Liver (tissue), 8 donors: ENCODE measurements at regions not wholly inside any gene's neighbourhood (a gene's known extent, or its start where the extent isn't known, plus 50 kb on each side); places are given as distances from the start of the nearest gene placed in this dataset.

ENCODE experiments used
- DNase-seq: peaks from one replicate; pipeline ENCODE4 v3.0.0-alpha.2; 2017; ENCODE audit warnings: low spot score
- H3K27ac ChIP-seq, 2 donors: one replicate each; pipeline ENCODE4 v1.7.0; 2013; ENCODE audit warnings: inconsistent platforms in 2 of 2, low read length in 2 of 2, control low read depth in 1 of 2, low read depth in 1 of 2, mild to moderate bottlenecking in 1 of 2
- H3K27me3 ChIP-seq, 4 donors: one replicate each; pipeline versions ENCODE4 v1.6.1 to v1.7.0; 2013; ENCODE audit warnings: low read length in 3 of 4, inconsistent platforms in 1 of 4, mild to moderate bottlenecking in 1 of 4, moderate library complexity in 1 of 4; ENCODE audit not compliant: control insufficient read depth in 4 of 4, insufficient read depth in 4 of 4
- H3K36me3 ChIP-seq, 4 donors: one replicate each; pipeline versions ENCODE4 v1.6.1 to v1.7.0; 2013; ENCODE audit warnings: low read length in 3 of 4, mild to moderate bottlenecking in 3 of 4, low read depth in 1 of 4, moderate library complexity in 1 of 4; ENCODE audit not compliant: control insufficient read depth in 4 of 4, insufficient read depth in 3 of 4
- H3K4me1 ChIP-seq, 4 donors: one replicate each; pipeline versions ENCODE4 v1.6.1 to v1.7.0; 2013; ENCODE audit warnings: low read length in 3 of 4, mild to moderate bottlenecking in 3 of 4, moderate library complexity in 1 of 4; ENCODE audit not compliant: control insufficient read depth in 4 of 4, insufficient read depth in 4 of 4
- H3K4me3 ChIP-seq, 3 donors: one replicate each; pipeline versions ENCODE4 v1.6.1 to v1.7.0; 2013; ENCODE audit warnings: low read length in 3 of 3, control low read depth in 1 of 3, low read depth in 1 of 3, mild to moderate bottlenecking in 1 of 3
- H3K9ac ChIP-seq, 2 donors: one replicate each; pipeline ENCODE4 v1.7.0; 2013; ENCODE audit warnings: low read length in 2 of 2, mild to moderate bottlenecking in 2 of 2, moderate library complexity in 2 of 2, control low read depth in 1 of 2, low read depth in 1 of 2
- H3K9me3 ChIP-seq, 4 donors: one replicate each; pipeline versions ENCODE4 v1.6.1 to v1.7.0; 2013; ENCODE audit warnings: low read length in 3 of 4; ENCODE audit not compliant: control insufficient read depth in 4 of 4
- ATF3 ChIP-seq: IDR thresholded peaks from 2 replicates; pipeline ENCODE4 v1.6.1; 2016; ENCODE audit warnings: antibody characterized with exemption
- EGR1 ChIP-seq, 2 donors: IDR thresholded peaks; 2 replicates each; pipeline ENCODE4 v1.6.1; 2016 to 2018; ENCODE audit warnings: antibody characterized with exemption in 2 of 2, low read depth in 2 of 2
- FOXA1 ChIP-seq: IDR thresholded peaks from 2 replicates; pipeline ENCODE4 v1.6.1; 2016; ENCODE audit warnings: antibody characterized with exemption
- FOXA2 ChIP-seq: IDR thresholded peaks from 2 replicates; pipeline ENCODE4 v1.6.1; 2016; ENCODE audit warnings: antibody characterized with exemption
- GABPA ChIP-seq, 2 donors: IDR thresholded peaks in 1 of 2; conservative IDR thresholded peaks in 1 of 2; 2 replicates each; pipeline ENCODE4 v1.6.1; 2016; ENCODE audit warnings: antibody characterized with exemption in 2 of 2, mild to moderate bottlenecking in 1 of 2, moderate library complexity in 1 of 2
- HNF4G ChIP-seq: IDR thresholded peaks from 2 replicates; pipeline ENCODE4 v1.6.1; 2016; ENCODE audit warnings: antibody characterized with exemption
- JUND ChIP-seq, 2 donors: IDR thresholded peaks; 2 replicates each; pipeline ENCODE4 v1.6.1; 2016; ENCODE audit warnings: antibody characterized with exemption in 2 of 2
- NR2F2 ChIP-seq: IDR thresholded peaks from 2 replicates; pipeline ENCODE4 v1.6.1; 2016; ENCODE audit warnings: antibody characterized with exemption
- RAD21 ChIP-seq, 2 donors: IDR thresholded peaks; 2 replicates each; pipeline ENCODE4 v1.6.1; 2016; ENCODE audit warnings: antibody characterized with exemption in 2 of 2, mild to moderate bottlenecking in 2 of 2
- REST ChIP-seq: IDR thresholded peaks from 2 replicates; pipeline ENCODE4 v1.6.1; 2016; ENCODE audit warnings: antibody characterized with exemption, mild to moderate bottlenecking
- RXRA ChIP-seq, 2 donors: IDR thresholded peaks; 2 replicates each; pipeline ENCODE4 v1.6.1; 2017 to 2018; ENCODE audit warnings: antibody characterized with exemption in 2 of 2, mild to moderate bottlenecking in 1 of 2
- SP1 ChIP-seq: IDR thresholded peaks from 2 replicates; pipeline ENCODE4 v1.6.1; 2018; ENCODE audit warnings: antibody characterized with exemption, mild to moderate bottlenecking
- YY1 ChIP-seq: IDR thresholded peaks from 2 replicates; pipeline ENCODE4 v1.6.1; 2016; ENCODE audit warnings: antibody characterized with exemption, mild to moderate bottlenecking
- WGBS: extraction: QIAGEN DNeasy Blood & Tissue Kit; methylation state at CpG from one replicate; pipeline ENCODE4 v1.1.7; 2013; 5-methylcytosine and 5-hydroxymethylcytosine counted together
- TF ChIP-seq, protein P1 (sequence below): IDR thresholded peaks from 2 replicates; pipeline ENCODE4 v1.6.1; 2016; ENCODE audit warnings: antibody characterized with exemption
- TF ChIP-seq, protein P2 (sequence below): fragments of 150-350 bp; IDR thresholded peaks from 2 replicates; pipeline ENCODE4 v1.5.1; 2017; ENCODE audit warnings: improper control_type of control experiment, low read depth, low read length; ENCODE audit not compliant: missing input control
- donor health status: healthy.
- donor health status: healthy.
- donor health status: healthy.
- donor health status: healthy.
- donor health status: healthy.

GRCh38 chr9:118230329-118230728 lies 526.1 kb downstream of the TLR4 start:
- no peaks in the 10 kb centered on the region for H3K9me3 ChIP-seq
- TF ChIP-seq YY1 (no peak), GABPA (IDR thresholded peaks at IDR 0.05 in 1 of 2, conservative IDR thresholded peaks at IDR 0.05 in 1 of 2) (no peak), JUND (IDR thresholded peaks at IDR 0.05) (no peak), SP1 (no peak), FOXA1 (no peak), REST (no peak), NR2F2 (no peak), HNF4G (no peak), RXRA (IDR thresholded peaks at IDR 0.05) (no peak), FOXA2 (no peak), ATF3 (no peak), RAD21 (IDR thresholded peaks at IDR 0.05) (no peak), EGR1 (IDR thresholded peaks at IDR 0.05; ENCODE audit: low read depth in 2 of 2) (no peak)
- TF ChIP-seq, protein P1, sequence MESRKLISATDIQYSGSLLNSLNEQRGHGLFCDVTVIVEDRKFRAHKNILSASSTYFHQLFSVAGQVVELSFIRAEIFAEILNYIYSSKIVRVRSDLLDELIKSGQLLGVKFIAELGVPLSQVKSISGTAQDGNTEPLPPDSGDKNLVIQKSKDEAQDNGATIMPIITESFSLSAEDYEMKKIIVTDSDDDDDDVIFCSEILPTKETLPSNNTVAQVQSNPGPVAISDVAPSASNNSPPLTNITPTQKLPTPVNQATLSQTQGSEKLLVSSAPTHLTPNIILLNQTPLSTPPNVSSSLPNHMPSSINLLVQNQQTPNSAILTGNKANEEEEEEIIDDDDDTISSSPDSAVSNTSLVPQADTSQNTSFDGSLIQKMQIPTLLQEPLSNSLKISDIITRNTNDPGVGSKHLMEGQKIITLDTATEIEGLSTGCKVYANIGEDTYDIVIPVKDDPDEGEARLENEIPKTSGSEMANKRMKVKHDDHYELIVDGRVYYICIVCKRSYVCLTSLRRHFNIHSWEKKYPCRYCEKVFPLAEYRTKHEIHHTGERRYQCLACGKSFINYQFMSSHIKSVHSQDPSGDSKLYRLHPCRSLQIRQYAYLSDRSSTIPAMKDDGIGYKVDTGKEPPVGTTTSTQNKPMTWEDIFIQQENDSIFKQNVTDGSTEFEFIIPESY = no peak
- TF ChIP-seq, protein P2, sequence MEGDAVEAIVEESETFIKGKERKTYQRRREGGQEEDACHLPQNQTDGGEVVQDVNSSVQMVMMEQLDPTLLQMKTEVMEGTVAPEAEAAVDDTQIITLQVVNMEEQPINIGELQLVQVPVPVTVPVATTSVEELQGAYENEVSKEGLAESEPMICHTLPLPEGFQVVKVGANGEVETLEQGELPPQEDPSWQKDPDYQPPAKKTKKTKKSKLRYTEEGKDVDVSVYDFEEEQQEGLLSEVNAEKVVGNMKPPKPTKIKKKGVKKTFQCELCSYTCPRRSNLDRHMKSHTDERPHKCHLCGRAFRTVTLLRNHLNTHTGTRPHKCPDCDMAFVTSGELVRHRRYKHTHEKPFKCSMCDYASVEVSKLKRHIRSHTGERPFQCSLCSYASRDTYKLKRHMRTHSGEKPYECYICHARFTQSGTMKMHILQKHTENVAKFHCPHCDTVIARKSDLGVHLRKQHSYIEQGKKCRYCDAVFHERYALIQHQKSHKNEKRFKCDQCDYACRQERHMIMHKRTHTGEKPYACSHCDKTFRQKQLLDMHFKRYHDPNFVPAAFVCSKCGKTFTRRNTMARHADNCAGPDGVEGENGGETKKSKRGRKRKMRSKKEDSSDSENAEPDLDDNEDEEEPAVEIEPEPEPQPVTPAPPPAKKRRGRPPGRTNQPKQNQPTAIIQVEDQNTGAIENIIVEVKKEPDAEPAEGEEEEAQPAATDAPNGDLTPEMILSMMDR = no peak
- no peaks in the 10 kb centered on the region for H3K27me3 ChIP-seq
- no peak overlapping the region for H3K4me3 ChIP-seq
- H3K27ac ChIP-seq = no peak overlapping the region
- 43% methylated on average over 1 of the region's 1 CpG for WGBS
- H3K36me3 ChIP-seq = no peaks in the 10 kb centered on the region
- H3K4me1 ChIP-seq = no peaks in the 10 kb centered on the region
- DNase-seq = no peak
- H3K9ac ChIP-seq = no peak overlapping the region

DNA sequence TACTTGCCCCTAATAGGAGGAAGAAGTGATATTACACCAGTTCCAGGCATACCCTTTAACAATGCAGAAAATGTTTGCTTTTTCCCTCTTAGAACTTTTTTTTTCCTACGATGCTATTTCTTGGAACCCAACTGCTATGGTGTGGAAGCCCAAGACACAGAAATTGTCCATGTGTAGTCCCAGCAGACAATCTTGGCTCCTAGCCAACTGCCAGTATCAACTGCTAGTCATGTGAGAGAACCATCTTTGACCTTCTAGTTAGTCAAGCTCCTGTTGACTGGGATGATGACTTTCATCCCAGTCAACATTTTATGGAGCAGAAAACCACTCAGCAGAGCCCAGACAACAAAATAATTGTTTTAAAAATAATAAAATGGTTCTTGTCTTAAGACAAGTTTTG lies 532.4 kb downstream of the TLR4 start:
- H3K9me3 ChIP-seq = peaks cover 0 to 8% (median under 1%) of the 10 kb centered on the region in 4 donors
- WGBS = 88% methylated on average over 1 of the region's 1 CpG
- no peak for TF ChIP-seq JUND (IDR thresholded peaks at IDR 0.05)
- TF ChIP-seq, protein P2 = no peak

More for the DNA sequence above, 532.4 kb downstream of the TLR4 start:
- Histone ChIP-seq H3K9ac (no peak overlapping the region), H3K4me1 (no peaks in the 10 kb centered on the region), H3K4me3 (no peak overlapping the region), H3K36me3 (no peaks in the 10 kb centered on the region), H3K27me3 (no peaks in the 10 kb centered on the region), H3K27ac (no peak overlapping the region)
- DNase-seq = no peak
